ENCODE measurements at regions not wholly inside any gene's neighbourhood (a gene's known extent, or its start where the extent isn't known, plus 50 kb on each side); places are given as distances from the start of the nearest gene placed in this dataset.
A peak's percentile ranks its signal among the peaks of the same experiment; 100 is the strongest.

DNA sequence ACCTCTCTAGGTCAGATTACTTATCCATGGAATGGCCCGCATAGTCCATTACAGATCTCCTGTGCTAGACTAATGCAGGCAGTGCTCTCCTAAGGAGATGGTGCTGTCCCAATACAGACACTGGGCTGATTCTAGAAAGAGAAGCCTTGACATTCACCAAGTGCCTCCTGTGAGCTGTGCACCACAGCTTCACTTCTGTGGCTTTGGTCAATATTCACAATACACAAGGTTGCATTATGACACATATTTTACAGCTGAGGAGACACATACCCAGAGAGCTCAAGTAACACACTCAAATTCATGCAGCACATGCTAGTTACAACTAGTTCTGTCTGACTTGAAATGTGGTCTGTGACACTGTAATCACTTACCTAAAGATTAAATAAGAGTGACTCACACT, 59.4 kb upstream of the LRRC8B start:
- Mint-ChIP-seq H3K27ac (no peak overlapping the region), H3K27me3 (peaks cover 34 to 75% (median 69%) of the 10 kb centered on the region in 5 donors), H3K4me1 (peaks cover 10 to 32% (median 15%) of the 10 kb centered on the region in 7 donors), H3K9me3 (peaks cover 0 to 5% (median 0%) of the 10 kb centered on the region in 11 donors), H3K36me3 (no peaks in the 10 kb centered on the region), H3K4me3 (no peak overlapping the region)
- intact Hi-C loops (cut with micrococcal nuclease), result no loop called here
- Histone ChIP-seq H3K27ac (ENCODE audit: low read depth, low read length) (no peak overlapping the region), H3K9me3 (ENCODE audit: control insufficient read depth in 2 of 3, low read length in 3 of 3) (no peaks in the 10 kb centered on the region), H3K4me1 (ENCODE audit: control insufficient read depth in 2 of 2, insufficient read depth in 2 of 2, low read length in 2 of 2) (peaks cover 0 to 6% of the 10 kb centered on the region in 2 donors), H3K27me3 (ENCODE audit: control insufficient read depth in 2 of 2, insufficient read depth in 2 of 2, low read length in 2 of 2) (peaks cover 0 to 4% of the 10 kb centered on the region in 2 donors), H3K4me3 (ENCODE audit: low read length) (no peak overlapping the region), H3K36me3 (ENCODE audit: control insufficient read depth in 2 of 3, insufficient read depth in 3 of 3, low read length in 3 of 3) (no peaks in the 10 kb centered on the region)
- no peak for DNase-seq
- CTCF ChIA-PET, result interaction anchor here (0.5 to 1.0 kb wide), 4 partner anchors 9 to 466 kb away, joined by 3 to 6 read pairs (median 3); no protein-coding TSS in a partner anchor
- POLR2A ChIA-PET, result no interaction called here
- peak; percentile 41 for ATAC-seq

DNA sequence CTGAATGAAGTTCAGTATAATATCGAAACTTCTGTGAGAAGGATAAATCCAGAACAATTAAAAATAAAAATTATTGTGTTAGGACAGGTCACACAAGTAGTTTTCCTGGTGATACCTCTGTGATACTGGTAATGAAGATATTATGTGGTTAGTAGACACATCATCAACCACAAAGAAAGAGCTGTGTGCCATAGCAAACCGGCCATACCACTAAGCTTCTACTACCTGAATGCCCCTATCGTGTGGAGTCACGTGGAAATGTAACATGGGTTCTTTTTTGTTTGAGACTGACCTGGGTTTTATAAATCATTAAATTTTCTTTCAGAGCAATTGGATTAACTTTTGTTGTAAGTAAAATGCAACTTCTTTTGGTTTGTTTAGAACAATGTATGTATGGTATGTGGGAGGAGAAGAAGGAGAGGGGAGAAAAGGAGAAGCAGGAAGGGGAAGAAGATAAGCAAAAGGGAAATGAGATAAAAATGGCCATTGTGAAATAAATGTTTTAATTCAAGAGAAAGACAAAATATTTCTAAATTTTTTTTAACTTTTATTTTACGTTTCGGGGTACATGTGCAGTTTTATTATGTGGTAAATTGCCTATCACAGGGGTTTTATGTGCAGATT, 58.2 kb upstream of the LRRC8B start:
- H3K27me3 ChIP-seq (ENCODE audit: control insufficient read depth in 2 of 2, insufficient read depth in 2 of 2, low read length in 2 of 2), result peaks cover 0 to 4% of the 10 kb centered on the region in 2 donors
- H3K4me3 Mint-ChIP-seq, result no peak overlapping the region
- no peaks in the 10 kb centered on the region for H3K36me3 ChIP-seq (ENCODE audit: control insufficient read depth in 2 of 3, insufficient read depth in 3 of 3, low read length in 3 of 3)

DNA sequence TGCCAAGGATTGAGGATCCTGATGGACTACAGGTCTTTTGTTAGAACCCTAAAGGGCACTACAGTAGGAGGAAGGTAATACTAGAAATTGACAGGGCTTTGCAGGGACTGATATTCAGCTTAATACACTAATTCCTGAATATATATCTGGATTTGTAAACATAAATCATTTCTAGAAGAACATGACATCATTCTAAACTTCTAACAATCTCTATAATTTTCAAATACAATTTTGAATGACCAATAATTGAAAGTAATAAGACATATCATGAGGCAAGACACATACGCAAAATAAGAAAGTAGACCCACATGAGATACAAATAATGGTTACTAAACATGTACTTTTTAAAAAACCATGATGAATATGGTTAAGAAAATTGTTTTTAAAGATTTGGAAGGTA, 52.4 kb upstream of the LRRC8B start:
- Histone ChIP-seq H3K4me1 (ENCODE audit: control insufficient read depth in 2 of 2, insufficient read depth in 2 of 2, low read length in 2 of 2) (no peaks in the 10 kb centered on the region), H3K27ac (ENCODE audit: low read depth, low read length) (no peak overlapping the region), H3K27me3 (ENCODE audit: control insufficient read depth in 2 of 2, insufficient read depth in 2 of 2, low read length in 2 of 2) (no peaks in the 10 kb centered on the region), H3K9me3 (ENCODE audit: control insufficient read depth in 2 of 3, low read length in 3 of 3) (no peaks in the 10 kb centered on the region), H3K4me3 (ENCODE audit: low read length) (no peak overlapping the region), H3K36me3 (ENCODE audit: control insufficient read depth in 2 of 3, insufficient read depth in 3 of 3, low read length in 3 of 3) (no peaks in the 10 kb centered on the region)
- Mint-ChIP-seq H3K4me3 (no peak overlapping the region), H3K36me3 (peaks cover 4 to 18% (median 8%) of the 10 kb centered on the region in 5 donors), H3K4me1 (peaks cover 0 to 11% (median 7%) of the 10 kb centered on the region in 7 donors), H3K27me3 (peaks cover 7 to 67% (median 24%) of the 10 kb centered on the region in 5 donors), H3K27ac (no peak overlapping the region), H3K9me3 (peaks cover 5 to 25% (median 17%) of the 10 kb centered on the region in 11 donors)
- intact Hi-C loops (cut with micrococcal nuclease), result no loop called here
- ChIA-PET POLR2A (interaction anchor here (1.1 to 1.4 kb wide), 2 partner anchors 26 to 117 kb away, joined by 3 read pairs; no protein-coding TSS in a partner anchor), CTCF (no interaction called here)
- ATAC-seq, result no peak
- DNase-seq, result no peak

More for the DNA sequence above, 58.2 kb upstream of the LRRC8B start:
- Mint-ChIP-seq H3K4me1 (peaks cover 10 to 30% (median 14%) of the 10 kb centered on the region in 7 donors), H3K27ac (no peak overlapping the region), H3K9me3 (peaks cover 0 to 5% (median 0%) of the 10 kb centered on the region in 11 donors), H3K27me3 (peaks cover 24 to 70% (median 67%) of the 10 kb centered on the region in 5 donors), H3K36me3 (no peaks in the 10 kb centered on the region)
- ChIA-PET CTCF (interaction anchor here (0.7 kb wide), 1 partner anchor 156 kb away, joined by 3 read pairs; no protein-coding TSS in a partner anchor), POLR2A (no interaction called here)
- intact Hi-C loops (cut with micrococcal nuclease), result no loop called here
- peaks cover 0 to 6% of the 10 kb centered on the region in 2 donors for H3K4me1 ChIP-seq (ENCODE audit: control insufficient read depth in 2 of 2, insufficient read depth in 2 of 2, low read length in 2 of 2)
- ATAC-seq (no peak), DNase-seq (no peak)
- H3K27ac ChIP-seq (ENCODE audit: low read depth, low read length), result no peak overlapping the region
- H3K4me3 ChIP-seq (ENCODE audit: low read length), result no peak overlapping the region
- H3K9me3 ChIP-seq (ENCODE audit: control insufficient read depth in 2 of 3, low read length in 3 of 3), result no peaks in the 10 kb centered on the region

DNA sequence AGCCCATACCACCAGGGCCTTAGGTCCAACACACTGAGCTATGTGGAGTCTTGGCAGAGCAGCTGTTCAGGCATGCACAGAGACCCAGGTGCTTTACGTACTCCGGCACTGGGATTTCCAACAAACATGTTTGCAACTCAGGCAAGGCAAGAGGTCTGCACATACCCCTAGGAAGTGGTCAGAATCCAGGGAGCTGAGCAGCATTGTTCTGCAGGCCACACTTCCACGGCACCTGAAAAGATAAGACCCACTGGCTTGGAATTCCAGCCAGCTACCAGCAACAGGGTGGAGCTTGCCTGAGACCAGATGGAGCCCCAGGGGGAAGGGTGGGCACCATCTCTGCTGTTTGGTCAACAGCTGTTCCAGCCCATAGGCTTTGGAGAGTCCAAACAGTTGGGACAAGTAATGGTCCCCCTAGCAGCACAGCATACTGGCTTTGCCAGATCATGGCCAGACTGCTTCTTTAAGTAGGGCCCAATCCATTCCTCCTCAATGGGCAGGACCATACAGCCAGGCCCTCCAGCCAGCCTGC, 51.7 kb upstream of the LRRC8B start:
- Mint-ChIP-seq H3K27ac (no peak overlapping the region), H3K4me3 (no peak overlapping the region), H3K36me3 (peaks cover 4 to 18% (median 8%) of the 10 kb centered on the region in 5 donors), H3K9me3 (peaks cover 5 to 25% (median 17%) of the 10 kb centered on the region in 11 donors), H3K4me1 (peaks cover 0 to 11% (median 7%) of the 10 kb centered on the region in 7 donors), H3K27me3 (peaks cover 7 to 66% (median 20%) of the 10 kb centered on the region in 5 donors)
- Histone ChIP-seq H3K9me3 (ENCODE audit: control insufficient read depth in 2 of 3, low read length in 3 of 3) (no peaks in the 10 kb centered on the region), H3K27ac (ENCODE audit: low read depth, low read length) (no peak overlapping the region), H3K27me3 (ENCODE audit: control insufficient read depth in 2 of 2, insufficient read depth in 2 of 2, low read length in 2 of 2) (no peaks in the 10 kb centered on the region), H3K36me3 (ENCODE audit: control insufficient read depth in 2 of 3, insufficient read depth in 3 of 3, low read length in 3 of 3) (no peaks in the 10 kb centered on the region), H3K4me3 (ENCODE audit: low read length) (no peak overlapping the region), H3K4me1 (ENCODE audit: control insufficient read depth in 2 of 2, insufficient read depth in 2 of 2, low read length in 2 of 2) (no peaks in the 10 kb centered on the region)
- no peak for ATAC-seq
- CTCF ChIA-PET, result no interaction called here
- no peak for DNase-seq
- intact Hi-C loops (cut with micrococcal nuclease), result no loop called here
- POLR2A ChIA-PET, result interaction anchor here (1.1 kb wide), 1 partner anchor 118 kb away, joined by 3 read pairs; no protein-coding TSS in a partner anchor
